ENCODE measurements at regions not wholly inside any gene's neighbourhood (a gene's known extent, or its start where the extent isn't known, plus 50 kb on each side); places are given as distances from the start of the nearest gene placed in this dataset.

DNA sequence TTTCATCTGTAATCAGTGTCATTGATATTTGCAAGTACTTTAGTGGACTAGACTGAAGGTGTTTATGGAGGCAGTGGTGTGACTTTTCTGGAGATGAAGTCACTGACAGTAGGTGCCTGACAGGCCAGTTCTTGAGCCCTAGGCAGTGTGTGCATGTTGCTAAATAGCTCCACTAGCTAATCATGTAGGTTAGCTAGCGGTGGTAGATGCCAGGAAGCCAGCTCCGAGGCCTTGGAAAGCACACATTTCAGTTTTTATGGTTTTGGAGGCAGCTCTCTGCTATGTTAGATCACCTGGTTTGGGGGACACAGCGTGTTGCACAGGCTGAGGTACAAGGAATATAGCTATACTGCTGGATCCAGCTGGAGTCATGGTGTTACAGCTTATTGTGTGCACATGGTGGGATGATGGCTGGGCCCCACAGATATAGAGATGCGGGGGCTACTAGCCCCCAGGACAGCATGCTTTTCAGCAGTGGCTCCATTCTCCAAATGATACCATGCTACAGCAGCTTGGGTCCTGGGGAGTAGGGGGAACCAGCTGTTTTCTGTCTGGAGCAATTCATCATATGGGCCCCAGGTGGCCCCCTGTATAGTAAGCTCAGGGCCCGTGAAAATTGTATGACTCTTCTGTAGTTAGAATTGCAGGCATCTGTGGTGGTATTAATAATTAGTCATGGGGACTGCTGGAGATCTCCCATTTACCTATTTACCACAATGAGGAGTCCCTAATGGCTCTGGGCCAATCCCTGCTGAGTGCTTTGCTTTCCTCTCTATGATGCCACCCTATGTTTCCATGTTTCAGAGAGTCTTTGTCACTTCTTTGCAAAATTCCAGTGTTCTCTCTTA lies 367.2 kb upstream of the LMO3 start:
- no peak for DNase-seq (ENCODE audit: low read depth)

DNA sequence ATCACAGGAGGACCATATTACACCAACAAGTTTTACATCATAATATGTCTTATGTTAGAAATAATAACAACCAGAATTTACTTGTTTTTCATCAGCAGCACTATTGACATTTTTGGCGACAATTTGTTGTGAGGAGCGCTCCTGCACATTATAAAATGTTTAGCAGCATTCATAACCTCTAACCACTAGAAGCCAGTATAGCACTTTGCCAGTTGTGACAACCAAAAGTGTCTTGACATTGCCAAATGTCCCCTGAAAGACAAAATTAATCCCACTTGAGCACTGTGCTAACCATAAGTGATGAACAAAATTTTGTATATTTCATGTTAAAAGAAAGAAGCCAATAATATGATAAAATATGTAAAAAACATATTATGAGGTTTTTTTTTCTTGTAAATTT lies 356.9 kb upstream of the LMO3 start:
- DNase-seq (ENCODE audit: low read depth): no peak

DNA sequence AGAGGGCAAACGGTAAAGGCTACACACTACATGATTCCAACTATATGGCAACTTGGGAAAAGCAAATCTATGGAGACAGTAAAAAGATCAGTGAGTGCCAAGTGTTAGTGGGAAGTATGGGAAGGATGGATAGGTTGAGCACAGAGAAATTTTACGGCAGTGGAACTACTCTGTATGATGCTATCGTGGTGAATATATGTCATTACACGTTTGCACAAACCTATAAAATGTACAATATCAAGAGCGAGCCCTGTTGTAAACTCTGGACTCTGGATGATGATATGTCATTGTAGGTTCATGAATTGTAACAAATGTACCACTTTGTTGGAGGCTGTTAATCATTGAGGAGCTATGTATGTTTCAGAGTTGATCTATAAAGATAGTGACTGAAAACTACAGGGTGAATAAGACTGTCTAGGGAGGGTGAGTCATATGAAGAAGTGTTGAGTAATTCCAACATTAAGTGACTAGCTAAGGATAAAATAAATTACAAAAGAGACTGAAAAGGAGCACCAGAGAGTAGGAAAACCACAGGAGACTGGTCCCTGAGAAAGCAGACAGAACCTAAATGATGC lies 349.2 kb upstream of the LMO3 start:
- DNase-seq (ENCODE audit: low read depth): no peak

DNA sequence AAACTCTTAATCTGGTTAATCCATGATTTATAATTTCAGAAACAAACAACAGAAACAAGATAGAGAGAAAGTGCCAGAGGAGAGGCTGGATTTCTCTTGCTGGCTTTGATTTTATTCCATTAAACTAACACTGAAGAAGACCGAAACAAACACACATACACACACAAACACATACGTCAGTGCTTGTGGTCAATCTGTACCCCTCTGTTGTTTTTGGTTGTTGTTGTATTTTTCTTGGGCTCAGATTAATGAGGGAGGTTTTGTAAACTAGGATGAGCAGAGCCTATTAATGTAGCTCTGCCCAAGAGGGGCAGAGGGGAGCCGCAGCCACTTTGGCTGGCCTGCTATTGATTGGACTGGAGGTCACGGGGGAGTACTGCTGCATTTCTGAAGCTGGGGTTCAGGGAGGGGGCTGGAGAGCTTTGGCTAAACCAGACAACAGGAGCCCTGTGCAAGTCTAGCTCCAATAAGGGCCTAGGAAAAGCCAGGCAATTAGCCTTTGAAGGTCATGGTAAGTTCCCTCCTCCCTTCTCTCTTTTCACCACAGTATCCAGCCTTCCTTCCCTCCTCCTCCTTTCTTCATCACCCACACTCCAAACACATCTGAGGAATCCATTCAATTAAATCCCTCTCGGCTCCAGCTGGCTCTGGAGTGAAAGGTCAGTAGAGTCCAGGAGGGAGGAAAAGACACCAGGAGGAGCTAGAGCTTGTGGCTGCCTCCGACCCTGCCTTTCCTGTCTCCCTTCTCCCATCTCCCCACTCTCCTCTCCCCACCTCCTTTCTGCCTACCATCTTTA lies 344.1 kb upstream of the LMO3 start:
- no peak for DNase-seq (ENCODE audit: low read depth)

DNA sequence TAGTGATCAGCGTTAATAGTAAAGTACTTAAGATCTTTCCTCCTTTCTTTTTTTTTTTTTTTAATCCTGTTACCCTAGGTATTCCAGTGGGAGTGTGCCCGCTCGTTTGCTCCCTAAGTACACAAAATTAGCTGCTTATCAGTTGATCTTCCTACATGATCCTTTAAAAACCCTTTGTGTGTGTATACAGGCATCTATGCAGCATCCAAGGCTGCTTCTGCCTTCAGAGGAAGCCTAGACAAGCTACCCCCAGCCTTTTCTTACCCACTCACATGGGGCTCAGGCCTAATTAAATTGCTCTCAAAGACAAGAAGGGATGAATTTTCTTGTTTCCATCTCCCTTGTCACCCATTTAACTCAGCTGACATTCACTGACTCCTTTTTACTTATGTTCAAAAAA lies 343.4 kb upstream of the LMO3 start:
- DNase-seq (ENCODE audit: low read depth): no peak

DNA sequence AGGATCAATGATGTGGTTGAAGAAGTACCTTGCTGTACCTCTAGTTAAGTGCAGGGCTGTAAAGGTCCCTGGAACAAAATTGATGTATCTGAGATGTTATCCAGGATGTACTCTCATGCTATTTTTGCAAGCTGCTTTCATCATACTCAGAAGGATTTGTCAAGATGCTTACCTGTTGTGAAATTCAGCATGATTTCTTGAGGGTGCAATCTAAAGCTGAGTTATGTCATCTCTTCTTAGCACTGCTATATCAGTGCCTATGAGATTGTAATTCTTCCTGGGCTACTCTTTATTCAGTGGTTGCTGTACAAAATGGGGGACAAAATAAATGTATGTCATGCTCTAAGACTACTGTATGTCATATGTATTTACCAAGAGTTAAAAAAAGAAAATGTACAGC lies 340.7 kb upstream of the LMO3 start:
- DNase-seq (ENCODE audit: low read depth): no peak

DNA sequence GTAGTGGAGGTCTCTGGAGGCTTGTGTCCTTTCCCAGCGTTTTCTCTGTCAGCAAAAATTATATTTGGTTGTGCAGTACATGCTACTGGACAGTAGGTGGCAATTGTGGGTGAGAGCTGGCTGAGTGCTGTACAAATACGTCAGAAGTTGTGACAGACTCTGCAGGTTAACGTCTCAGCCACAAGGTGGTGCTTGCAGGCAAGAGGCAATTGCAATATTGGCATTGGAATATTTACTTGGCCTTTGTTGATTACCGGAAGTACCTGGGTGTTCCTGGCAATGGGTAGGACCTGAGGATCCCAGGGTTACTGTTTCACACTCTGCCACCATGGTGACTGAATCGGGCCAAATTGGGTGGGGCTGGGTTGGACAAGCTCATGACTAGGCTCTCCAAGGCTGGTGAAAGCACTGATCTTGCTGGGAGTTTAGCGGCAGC lies 333.9 kb upstream of the LMO3 start:
- peak; percentile 41 for DNase-seq (ENCODE audit: low read depth)

DNA sequence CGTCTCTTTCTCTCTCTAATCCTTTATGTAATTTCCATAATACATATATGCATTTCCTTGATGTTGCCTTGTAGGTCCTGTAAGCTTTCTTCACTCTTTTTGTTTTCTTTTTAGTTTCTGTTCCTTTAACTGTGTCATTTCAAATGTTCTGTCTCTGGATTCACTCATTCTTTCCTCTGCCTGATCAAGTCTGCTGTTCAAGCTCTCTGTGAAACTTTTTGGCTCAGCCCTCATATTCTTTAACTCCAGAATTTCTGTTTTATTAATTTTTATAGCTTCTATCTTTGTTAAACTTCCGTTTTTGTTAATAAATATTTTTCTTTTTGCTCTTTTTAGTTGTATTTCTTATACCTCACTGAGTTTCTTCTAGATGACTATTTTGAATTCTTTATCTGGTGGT lies 321.3 kb upstream of the LMO3 start:
- no peak for DNase-seq (ENCODE audit: low read depth)

DNA sequence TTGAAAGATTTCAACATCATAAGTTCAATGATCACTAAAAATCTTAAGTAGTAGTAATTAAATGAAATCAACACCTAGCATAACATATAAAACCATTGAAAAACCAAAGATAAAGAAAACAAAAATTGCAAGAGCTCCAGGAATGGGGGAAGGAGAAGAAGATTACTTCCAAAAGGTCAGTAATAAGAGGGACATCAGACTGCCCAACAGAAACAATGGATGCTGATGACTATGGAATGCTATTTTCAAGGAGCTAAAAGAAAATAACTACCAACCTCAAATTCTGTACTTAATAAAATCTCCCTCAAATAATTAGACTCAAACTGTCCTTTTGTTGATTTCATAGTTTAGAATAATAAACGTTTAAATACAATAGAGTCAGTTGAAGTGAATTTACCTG lies 314.5 kb upstream of the LMO3 start:
- DNase-seq (ENCODE audit: low read depth): no peak

DNA sequence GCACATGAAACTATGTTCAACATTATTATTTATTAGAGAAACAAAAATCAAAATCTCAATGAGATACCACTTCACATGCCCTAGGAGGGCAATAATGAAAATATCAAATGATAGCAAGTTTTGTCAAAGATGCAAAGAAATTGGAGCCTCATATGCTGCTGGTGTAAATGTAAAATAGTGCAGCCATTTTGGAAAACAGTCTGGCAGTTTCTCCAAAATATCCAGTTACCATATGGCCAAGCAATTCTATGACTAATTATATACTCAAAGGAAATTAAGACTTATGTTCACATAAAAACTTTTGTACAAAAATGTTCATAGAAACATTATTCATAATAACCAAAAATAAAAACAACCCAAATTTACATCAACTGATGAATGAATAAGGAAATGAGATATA lies 313.6 kb upstream of the LMO3 start:
- no peak for DNase-seq (ENCODE audit: low read depth)

DNA sequence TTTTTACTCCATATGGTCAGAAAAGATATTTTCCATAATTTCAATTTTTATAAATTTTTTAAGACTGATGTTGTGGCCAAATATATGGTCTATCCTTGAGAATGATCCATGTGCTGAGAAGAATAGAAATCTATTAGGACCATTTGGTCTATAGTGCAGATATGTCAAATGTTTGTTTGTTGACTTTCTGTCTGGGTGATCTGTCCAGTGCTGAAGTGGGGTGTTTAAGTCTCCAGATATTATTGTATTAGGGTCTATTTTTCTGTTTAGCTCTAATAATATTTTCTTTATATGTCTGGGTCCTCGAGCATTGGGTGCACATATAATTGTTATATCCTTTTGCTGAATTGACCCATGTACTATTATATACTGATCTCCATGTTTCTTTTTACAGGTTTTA lies 308.9 kb upstream of the LMO3 start:
- no peak for DNase-seq (ENCODE audit: low read depth)

DNA sequence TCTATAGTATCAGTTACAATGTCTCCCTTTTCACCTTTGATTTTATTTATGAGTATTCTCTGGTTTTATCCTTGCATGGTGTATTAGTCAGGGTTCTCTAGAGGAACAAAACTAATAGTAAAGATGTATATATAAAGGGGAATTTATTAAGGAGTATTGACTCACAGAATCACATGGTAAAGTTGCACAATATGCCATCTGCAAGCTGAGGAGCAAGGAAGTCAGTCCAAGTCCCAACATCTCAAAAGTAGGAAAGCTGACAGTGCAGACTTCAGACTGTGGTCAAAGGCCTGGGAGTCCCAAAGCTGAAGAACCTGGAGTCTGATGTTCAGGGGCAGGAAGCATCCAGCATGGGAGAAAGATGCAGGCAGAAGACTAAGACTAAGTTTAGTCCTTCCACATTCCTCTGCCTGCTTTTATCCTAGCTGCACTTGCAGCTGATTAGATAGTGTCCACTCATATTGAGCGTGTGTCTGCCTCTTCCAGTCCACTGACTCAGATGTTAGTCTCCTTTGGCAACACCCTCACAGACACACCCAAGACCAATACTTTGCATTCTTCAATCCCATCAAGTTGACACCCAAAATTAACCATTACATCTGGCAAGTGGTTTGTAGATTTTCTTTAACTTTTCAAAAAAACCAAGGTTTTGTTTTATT lies 308.0 kb upstream of the LMO3 start:
- DNase-seq (ENCODE audit: low read depth): no peak

DNA sequence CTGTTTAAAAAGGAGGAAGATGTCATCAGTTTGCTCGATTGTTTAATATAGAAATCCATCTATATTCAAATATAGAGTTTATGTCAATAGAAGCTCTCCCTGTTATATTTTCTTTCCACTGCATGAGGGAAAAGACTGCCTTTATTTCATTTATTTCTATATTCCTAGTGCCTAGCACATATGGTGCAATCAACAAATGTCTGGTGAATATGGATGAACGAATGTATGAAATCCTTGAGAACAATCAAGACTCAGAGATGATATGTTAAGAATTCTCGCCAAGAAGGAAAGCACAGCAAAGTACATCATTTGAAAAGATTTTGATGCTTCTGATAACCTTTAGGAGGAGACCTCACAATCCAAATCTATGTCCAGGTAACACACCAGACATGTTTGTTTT lies 296.0 kb upstream of the LMO3 start:
- DNase-seq (ENCODE audit: low read depth): no peak

DNA sequence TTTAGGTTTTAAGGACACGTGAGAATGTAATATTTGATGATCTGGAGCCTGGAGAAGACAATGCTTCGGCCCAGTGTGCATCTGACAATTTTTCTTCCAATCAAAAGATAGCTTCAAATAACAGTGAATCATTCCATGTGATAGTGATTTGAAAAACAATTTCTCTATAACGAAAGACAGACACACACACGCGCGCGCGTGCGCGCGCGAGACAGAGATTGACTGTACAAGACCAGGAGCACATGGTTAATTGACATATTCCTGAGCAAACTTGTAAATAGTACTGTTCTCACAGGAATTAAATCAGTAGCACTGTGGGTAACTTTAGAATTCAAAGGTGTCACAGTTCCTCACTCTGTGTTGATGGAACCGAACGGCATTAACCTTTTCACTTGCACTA lies 287.5 kb upstream of the LMO3 start:
- no peak for DNase-seq (ENCODE audit: low read depth)

DNA sequence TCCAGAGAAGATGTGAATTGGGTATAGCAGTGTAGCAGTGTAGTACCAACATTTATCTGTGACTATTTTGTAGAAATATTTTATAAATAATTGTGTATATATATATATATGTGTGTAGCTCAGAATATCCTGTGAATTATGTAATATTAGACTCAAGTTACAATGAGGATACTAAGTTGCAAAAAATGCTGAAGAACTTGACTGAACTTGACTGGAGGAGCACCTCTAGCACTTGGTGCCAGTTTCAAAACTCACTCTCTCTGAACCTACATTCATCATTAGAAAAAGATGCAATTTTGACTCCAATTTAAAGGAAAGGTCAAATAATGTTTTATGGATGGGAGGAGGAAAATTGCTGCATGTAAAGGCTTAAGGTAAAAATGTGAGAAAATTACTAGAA lies 285.7 kb upstream of the LMO3 start:
- DNase-seq (ENCODE audit: low read depth): no peak

DNA sequence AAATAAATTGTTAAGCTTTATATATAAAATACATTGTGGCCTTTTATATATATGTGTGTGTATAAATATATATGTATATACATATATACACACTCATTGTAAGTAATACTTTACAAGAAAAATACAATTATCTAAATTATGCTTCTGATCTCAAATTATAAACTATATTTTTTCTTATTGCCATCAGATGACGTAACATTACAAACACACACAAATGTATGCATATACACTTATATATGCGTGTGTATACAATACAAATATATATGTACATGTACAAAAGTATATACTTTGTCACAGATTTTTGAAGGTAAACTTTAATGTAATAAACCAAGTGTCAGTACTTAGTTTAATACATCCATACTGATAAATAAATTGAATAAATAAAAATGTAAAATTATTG lies 278.9 kb upstream of the LMO3 start:
- no peak for DNase-seq (ENCODE audit: low read depth)

DNA sequence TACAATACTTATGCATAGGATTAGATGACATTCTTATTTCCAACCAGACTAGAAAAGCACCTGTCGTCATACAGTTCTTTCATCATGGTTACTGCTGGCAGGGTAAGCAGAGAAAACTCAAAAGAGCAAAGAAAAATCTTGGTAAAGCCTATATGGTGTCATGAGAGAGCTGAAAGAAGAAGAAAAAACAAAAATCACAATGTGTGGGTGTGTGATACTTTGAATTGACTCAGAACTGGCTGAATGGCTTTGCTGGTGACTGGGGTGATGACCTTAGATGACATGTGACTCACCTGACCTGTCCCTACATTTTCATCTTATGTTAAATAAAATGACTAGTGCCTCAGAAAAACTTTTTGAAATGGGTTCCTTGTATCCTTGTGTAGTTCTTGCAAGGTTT lies 278.1 kb upstream of the LMO3 start:
- no peak for DNase-seq (ENCODE audit: low read depth)

DNA sequence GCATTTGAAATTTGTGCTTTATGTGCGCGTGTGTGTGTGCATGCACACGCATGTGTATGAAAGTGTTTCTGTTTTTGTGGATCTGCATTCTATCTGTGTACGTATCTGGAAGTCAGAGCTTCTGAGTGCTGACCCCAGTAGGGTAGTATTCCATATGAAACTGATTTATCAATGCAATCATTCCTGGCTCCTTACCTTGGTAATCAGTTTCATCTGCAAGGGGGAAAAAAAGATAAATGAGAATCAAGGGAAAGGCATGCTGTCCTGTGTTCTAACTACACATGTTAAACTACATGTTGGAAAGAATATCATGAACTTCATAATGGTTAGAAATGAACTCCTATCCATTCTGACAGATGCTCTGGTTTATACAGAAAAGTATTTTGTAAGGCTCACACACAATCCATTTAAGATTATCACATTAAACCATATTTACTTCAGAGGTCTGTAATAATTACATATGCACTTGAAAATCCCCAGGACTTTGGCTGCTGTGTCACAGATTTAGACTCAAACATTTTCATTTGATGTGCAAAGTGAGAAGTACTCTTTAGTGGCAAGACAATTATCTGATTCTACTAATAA lies 276.1 kb upstream of the LMO3 start:
- DNase-seq (ENCODE audit: low read depth): no peak

DNA sequence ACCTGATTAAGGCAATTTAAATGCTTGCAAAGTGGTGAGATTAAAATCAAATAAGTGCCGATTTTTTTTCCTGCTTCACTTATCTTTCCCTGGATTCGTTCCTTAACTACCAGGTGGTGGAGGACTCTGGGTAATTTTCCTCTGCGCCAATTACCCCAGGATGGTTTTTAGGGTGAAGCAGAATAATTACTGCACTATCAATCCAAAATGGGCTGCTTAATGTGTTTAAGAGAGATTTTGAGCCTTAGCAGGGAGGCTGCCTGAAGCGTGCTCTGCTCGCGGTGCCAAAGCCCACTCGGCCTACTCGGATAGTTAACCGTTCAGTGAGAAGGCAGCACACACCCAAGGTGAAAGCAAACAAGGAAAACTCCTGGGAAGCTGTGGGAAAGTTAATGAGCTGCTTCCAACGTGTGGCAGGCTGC lies 274.9 kb upstream of the LMO3 start:
- no peak for DNase-seq (ENCODE audit: low read depth)

DNA sequence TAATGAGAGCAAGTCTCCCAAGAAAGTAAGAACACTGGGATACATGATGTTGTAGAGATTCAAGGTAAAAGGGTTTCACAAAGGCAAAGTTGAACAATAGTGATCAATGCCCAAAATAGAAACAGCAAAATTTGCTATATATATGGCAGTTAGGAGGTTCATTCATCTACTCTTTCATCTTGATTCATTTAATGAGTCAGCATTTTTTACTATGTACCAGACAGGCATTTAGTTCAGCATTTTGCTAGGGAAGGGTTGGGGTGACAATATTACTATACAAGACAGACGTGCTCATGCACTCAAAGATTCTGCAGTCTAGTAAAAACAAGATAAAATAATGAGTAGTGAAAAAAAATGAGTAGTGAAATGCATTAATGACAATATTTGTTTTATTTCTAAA lies 264.9 kb upstream of the LMO3 start:
- no peak for DNase-seq (ENCODE audit: low read depth)

DNA sequence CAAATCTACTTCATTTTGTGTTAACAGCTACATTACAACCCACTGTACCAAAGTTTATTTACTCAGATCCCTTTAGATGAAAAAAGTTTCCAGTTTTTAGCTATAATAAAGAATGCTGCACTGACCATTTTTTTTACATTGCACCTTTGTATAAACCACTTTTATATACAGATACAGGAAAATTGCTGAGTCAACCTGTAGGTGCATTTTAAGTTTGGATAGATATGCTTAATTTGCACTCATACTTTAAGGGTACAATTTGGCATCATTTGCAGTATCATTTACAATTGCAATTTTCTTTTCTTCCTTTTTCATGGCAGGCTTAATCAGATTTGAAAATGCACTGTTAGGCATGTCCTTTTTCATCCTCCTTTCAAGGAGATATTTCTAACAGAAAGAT lies 257.8 kb upstream of the LMO3 start:
- DNase-seq (ENCODE audit: low read depth): no peak

DNA sequence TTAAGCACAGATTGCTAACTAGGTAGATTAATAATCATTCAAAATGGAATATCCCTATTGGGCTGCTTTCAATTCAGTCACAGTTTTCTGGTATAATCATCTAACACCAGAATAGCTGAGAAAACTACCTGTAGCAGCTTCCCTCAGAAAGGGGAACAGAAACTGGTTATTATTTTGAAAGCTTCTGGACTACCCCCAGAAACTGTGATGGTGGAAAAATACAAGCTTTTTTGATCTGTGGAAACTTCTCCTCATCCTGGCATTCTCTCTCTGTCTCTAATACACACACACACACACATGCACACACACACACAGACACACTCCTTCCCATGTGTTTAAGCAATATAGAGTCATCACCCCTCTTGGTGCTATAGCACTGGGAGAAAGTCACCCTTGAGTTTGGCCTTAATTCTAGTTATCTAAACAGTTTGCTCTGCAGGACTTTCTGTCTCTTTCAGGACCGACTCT lies 251.5 kb upstream of the LMO3 start:
- DNase-seq (ENCODE audit: low read depth): no peak

Data from CMK (cell line).